ENCODE measurements at regions not wholly inside any gene's neighbourhood (a gene's known extent, or its start where the extent isn't known, plus 50 kb on each side); places are given as distances from the start of the nearest gene placed in this dataset.

- TF ChIP-seq ZFX (IDR thresholded peaks at IDR 0.05; ENCODE audit: borderline replicate concordance), result no peak
- TF ChIP-seq CTCF (IDR thresholded peaks at IDR 0.05), result no peak
- no peak overlapping the region for H3K27ac ChIP-seq
Measured at GRCh38 chr4:13176741-13177142, 307.4 kb downstream of the RAB28 start.

GRCh38 chr4:13174926-13175325 lies 309.2 kb downstream of the RAB28 start:
- no peak for TF ChIP-seq CTCF (IDR thresholded peaks at IDR 0.05)
- no peak for TF ChIP-seq ZFX (IDR thresholded peaks at IDR 0.05; ENCODE audit: borderline replicate concordance)
- no peak overlapping the region for H3K27ac ChIP-seq

GRCh38 chr4:13174001-13174400 lies 310.1 kb downstream of the RAB28 start:
- H3K27ac ChIP-seq, result no peak overlapping the region
- TF ChIP-seq ZFX (IDR thresholded peaks at IDR 0.05; ENCODE audit: borderline replicate concordance) (no peak), CTCF (IDR thresholded peaks at IDR 0.05) (no peak)

GRCh38 chr4:13171292-13172057 lies 312.7 kb downstream of the RAB28 start:
- no peak for TF ChIP-seq CTCF (IDR thresholded peaks at IDR 0.05)
- no peak for TF ChIP-seq ZFX (IDR thresholded peaks at IDR 0.05; ENCODE audit: borderline replicate concordance)
- H3K27ac ChIP-seq, result no peak overlapping the region

- H3K27ac ChIP-seq, result no peak overlapping the region
- TF ChIP-seq ZFX (IDR thresholded peaks at IDR 0.05; ENCODE audit: borderline replicate concordance) (no peak), CTCF (IDR thresholded peaks at IDR 0.05) (no peak)
Measured at GRCh38 chr4:13169731-13170525, 314.2 kb downstream of the RAB28 start.

- no peak overlapping the region for H3K27ac ChIP-seq
- TF ChIP-seq CTCF (IDR thresholded peaks at IDR 0.05) (no peak), ZFX (IDR thresholded peaks at IDR 0.05; ENCODE audit: borderline replicate concordance) (no peak)
Measured at GRCh38 chr4:13168326-13168725, 315.8 kb downstream of the RAB28 start.

- no peak overlapping the region for H3K27ac ChIP-seq
Measured at GRCh38 chr4:13166214-13166613, 317.9 kb downstream of the RAB28 start.

More at GRCh38 chr4:13166214-13166613, 317.9 kb downstream of the RAB28 start:
- TF ChIP-seq CTCF (IDR thresholded peaks at IDR 0.05), result no peak
- no peak for TF ChIP-seq ZFX (IDR thresholded peaks at IDR 0.05; ENCODE audit: borderline replicate concordance)
